Esophagus squamous epithelium (tissue), 4 donors: ENCODE measurements at regions not wholly inside any gene's neighbourhood (a gene's known extent, or its start where the extent isn't known, plus 50 kb on each side); places are given as distances from the start of the nearest gene placed in this dataset.

Experiments
- CTCF ChIP-seq, 6 experiments: fragments of 450-650 bp in 4 of 6; fragments of 200-600 bp in 2 of 6; sonication (generic) in 2 of 6; IDR thresholded peaks; one replicate each; pipeline ENCODE4 v1.5.1; 2016 to 2019; ENCODE audit warnings: antibody characterized with exemption in 6 of 6, mild to moderate bottlenecking in 4 of 6, moderate library complexity in 4 of 6
- POLR2A ChIP-seq, 4 donors: fragments of 450-650 bp; IDR thresholded peaks; one replicate each; pipeline ENCODE4 v1.6.1; 2017; ENCODE audit warnings: antibody characterized with exemption in 4 of 4, mild to moderate bottlenecking in 4 of 4, moderate library complexity in 3 of 4

- TF ChIP-seq CTCF (IDR thresholded peaks at IDR 0.05) (no peak), POLR2A (IDR thresholded peaks at IDR 0.05) (no peak)
Observed at GRCh38 chr10:111998728-111999127, 184.8 kb downstream of the GPAM start.
